ENCODE measurements at regions not wholly inside any gene's neighbourhood (a gene's known extent, or its start where the extent isn't known, plus 50 kb on each side); places are given as distances from the start of the nearest gene placed in this dataset.
"Not testable (repeated sequence)": the region's sequence is repeated elsewhere in the genome, so short reads cannot be mapped to it uniquely, and the experiment has no call there.

- no peak for DNase-seq
Measured at GRCh38 chr3:31300456-31301443, 232.0 kb upstream of the STT3B start.

DNA sequence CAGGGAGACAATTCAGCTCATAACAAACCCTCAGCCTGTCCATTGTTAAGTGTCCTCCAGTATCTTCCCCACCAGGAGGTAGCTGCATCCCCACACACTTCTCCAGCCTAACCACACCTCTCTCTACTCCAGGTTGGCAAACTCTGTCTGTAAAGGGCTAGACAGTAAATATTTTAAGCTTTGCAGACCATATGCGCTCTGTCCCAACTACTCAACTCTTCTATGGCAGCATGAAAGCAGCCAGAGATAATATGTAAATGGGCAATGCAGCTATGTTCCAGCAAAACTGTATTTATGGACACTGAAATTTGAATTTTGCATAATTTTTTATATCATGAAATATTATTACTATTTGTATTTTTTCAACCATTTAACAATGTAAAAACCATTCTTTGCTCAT is 230.4 kb upstream of the STT3B start:
- no peak for DNase-seq

- no peak for DNase-seq
Measured at GRCh38 chr3:31305340-31305739, 227.4 kb upstream of the STT3B start.

- no peak for DNase-seq
Measured at GRCh38 chr3:31307131-31307785, 225.5 kb upstream of the STT3B start.

GRCh38 chr3:31311559-31311958 is 221.2 kb upstream of the STT3B start:
- no peak for DNase-seq

GRCh38 chr3:31312400-31312799 is 220.3 kb upstream of the STT3B start:
- DNase-seq: no peak

- DNase-seq: no peak
Measured at GRCh38 chr3:31314258-31314657, 218.5 kb upstream of the STT3B start.

DNA sequence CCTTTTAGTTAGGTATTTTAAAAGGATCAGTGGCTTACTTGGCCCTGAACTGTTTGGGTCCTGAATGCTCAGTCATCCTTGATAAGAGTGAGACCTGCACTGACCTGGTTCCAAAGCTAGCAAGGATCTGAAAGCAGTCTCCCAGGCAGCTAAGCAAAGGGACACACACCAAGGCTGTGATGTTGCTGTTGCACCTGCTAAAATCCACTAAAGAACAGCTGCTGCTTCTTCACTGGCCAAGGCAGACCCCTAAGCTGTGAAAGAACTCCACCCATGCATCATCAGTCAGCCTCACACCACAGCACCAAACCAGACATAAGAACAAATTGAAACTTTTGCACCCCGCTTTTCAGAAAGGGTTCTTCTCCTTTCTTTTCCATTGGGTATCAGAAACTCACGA is 213.4 kb upstream of the STT3B start:
- no peak for DNase-seq

GRCh38 chr3:31321620-31322019 is 211.1 kb upstream of the STT3B start:
- no peak for DNase-seq

DNA sequence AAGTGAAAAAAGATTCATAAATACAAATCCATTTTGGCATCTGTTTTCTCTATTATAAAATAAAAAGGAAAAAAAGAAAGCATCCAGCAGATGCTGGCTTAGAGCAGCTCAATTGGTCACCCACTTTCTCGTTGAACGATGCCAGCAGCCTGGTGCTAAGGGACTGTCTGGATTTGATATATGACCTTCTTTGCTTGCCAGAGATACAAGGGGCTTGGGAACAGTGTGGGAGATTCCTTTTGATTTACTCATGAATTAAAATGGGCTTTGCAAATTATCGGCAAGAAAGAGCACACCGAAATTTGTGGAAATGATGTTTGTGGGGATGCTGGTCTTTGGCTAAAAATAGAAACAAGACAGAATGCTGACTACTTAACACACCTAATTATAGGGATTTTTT is 210.3 kb upstream of the STT3B start:
- DNase-seq: no peak

- not testable (repeated sequence) for DNase-seq
Measured at GRCh38 chr3:31327826-31328357, 204.8 kb upstream of the STT3B start.

GRCh38 chr3:31331278-31331677 is 201.4 kb upstream of the STT3B start:
- no peak for DNase-seq

GRCh38 chr3:31341130-31341529 is 191.6 kb upstream of the STT3B start:
- DNase-seq: no peak

GRCh38 chr3:31343075-31343474 is 189.7 kb upstream of the STT3B start:
- no peak for DNase-seq

- DNase-seq: no peak
Measured at GRCh38 chr3:31345581-31345980, 187.1 kb upstream of the STT3B start.

DNA sequence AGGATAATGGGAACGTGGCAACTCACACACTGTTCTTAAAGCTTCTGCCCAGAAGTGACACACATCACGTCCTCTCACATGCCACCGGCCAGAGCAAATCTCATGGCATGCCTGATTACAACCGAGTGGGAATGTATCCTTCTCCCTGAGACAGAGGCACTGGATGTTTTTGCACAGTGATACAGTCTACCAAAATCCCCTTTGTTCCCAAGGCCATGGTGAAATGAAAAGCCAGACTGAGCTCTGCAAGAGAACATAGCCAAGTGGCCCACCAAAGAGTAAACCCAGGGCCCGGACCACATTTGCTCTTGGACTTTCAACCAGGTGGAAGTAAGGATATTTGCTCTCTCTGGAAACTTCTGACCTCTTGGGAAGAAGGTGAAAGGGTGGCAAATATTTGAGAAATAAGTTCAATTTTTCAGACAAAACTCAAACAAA is 186.2 kb upstream of the STT3B start:
- DNase-seq: no peak

GRCh38 chr3:31349001-31349748 is 183.6 kb upstream of the STT3B start:
- DNase-seq: no peak

GRCh38 chr3:31350307-31350706 is 182.4 kb upstream of the STT3B start:
- no peak for DNase-seq

DNA sequence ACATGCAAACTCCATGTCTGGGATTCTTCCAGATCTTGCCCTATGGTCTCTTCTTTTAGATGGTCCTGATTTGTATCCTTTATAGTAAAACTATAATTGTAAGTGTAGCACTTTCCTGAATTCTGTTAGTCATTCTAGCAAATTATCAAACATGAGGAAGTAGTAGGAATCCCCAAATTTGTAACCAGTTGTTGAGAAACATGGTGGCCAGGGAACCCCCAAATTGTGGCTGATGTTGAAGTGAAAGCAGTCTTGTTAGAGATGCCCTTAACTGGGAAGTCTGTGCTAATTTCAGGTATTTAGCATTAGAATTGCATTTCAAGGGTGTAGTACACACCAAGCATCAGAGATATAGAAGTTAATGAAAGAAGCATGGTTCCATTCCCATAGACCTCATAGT is 180.4 kb upstream of the STT3B start:
- no peak for DNase-seq

GRCh38 chr3:31353166-31353565 is 179.6 kb upstream of the STT3B start:
- DNase-seq: no peak

DNA sequence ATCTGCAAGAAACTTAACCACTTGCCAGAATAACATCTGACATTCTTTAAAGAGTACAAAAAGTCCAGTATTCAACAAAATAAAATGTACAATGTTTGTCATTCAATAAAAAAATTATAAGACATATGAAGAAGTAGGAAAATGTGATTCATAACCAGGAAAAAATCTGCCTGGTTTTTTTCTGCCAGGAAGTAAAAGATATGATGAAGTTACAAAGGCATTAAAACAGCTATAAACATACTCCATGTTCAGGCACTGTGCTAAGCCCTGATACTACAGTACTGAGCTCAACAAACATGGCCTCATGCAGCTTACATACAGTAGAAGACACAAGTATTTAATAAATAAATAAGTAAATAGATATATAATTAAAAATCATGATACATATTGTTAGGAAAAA is 178.4 kb upstream of the STT3B start:
- no peak for DNase-seq

DNA sequence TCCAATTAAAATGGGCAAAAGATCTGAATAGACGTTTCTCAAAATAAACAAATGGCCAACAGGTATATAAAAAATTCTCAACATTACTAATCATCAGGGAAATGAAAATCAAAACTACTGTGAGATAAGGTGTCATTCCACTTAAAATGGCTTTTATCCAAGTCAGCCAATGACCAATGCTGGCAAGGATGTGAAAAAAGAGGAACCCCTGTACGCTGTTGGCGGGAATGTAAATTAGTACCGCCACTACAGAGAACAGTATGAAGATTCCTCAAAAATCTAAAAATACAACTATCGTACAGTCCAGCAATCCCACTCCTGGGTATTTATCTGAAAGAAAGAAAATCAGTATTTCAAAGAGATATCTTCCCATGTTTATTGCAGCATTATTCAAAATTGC is 176.9 kb upstream of the STT3B start:
- DNase-seq: no peak

DNA sequence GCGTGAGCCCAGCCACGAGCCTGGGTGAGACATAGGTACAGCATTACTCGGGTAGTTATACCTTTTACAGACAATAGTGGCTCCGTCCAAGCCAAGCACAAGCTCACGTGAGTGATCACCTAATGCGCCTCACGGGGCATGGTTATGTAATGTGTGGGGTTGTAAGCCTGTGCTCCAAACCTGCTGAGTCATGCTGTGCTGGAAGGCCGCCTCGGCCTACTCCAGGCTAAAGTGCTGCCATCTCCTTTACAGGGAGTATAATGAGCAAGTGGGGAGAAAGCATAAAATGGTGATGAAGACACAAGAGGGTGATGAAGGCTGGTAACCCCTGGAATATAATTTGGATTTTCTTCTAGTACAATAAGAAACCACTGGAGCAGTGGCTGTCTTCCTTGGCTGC is 175.8 kb upstream of the STT3B start:
- peak in 1 of 2 experiments; percentile 2 for DNase-seq

Measured in stimulated activated CD4-positive, alpha-beta T cell treated with anti-CD3 and anti-CD28 coated beads, Interleukin-4, amount 100 ng/mL, for 4 hours (primary cell).